B cell (primary cell): ENCODE measurements at regions not wholly inside any gene's neighbourhood (a gene's known extent, or its start where the extent isn't known, plus 50 kb on each side); places are given as distances from the start of the nearest gene placed in this dataset.

ENCODE experiments used
- ATAC-seq: fragments of 200-7000 bp; cut with Tn5 transposase; one replicate; pipeline ENCODE4 v1.10.0; 2021; ENCODE audit warnings: low read depth, mild to moderate bottlenecking, moderate number of reproducible peaks, moderate library complexity
- CTCF ChIA-PET: fragments of 350-600 bp; sonication (Branson Sonifier 250); formaldehyde crosslinking; loops from one replicate; lab custom pipeline; 2021; ENCODE audit warnings: antibody characterized with exemption, inconsistent platforms; lab: Charles Lee
- POLR2A ChIA-PET: fragments of 350-600 bp; sonication (Branson Sonifier 250); formaldehyde crosslinking; loops from one replicate; lab custom pipeline; 2021; ENCODE audit warnings: antibody characterized with exemption; lab: Charles Lee
- DNase-seq: peaks from one replicate; pipeline ENCODE4 v3.0.0; 2013
- H2AFZ ChIP-seq: 2 replicates; pipeline ENCODE4 v1.6.1; 2012; ENCODE audit warnings: mild to moderate bottlenecking, low read depth, low read length; ENCODE audit not compliant: insufficient read depth, poor library complexity, severe bottlenecking
- H3K27ac ChIP-seq, 2 donors: 1 replicate in 1 of 2; 2 replicates in 1 of 2; pipeline ENCODE4 v1.5.1; 2012 to 2013; ENCODE audit warnings: low read length in 2 of 2, mild to moderate bottlenecking in 2 of 2, moderate library complexity in 1 of 2
- H3K27me3 ChIP-seq, 4 experiments: fragments of 200-600 bp in 1 of 4; sonication (generic) in 1 of 4; replicated peaks in 1 of 4; 1 replicate in 2 of 4; 2 replicates in 2 of 4; pipeline versions ENCODE4 v1.6.1 to v1.7.0; 2013 to 2016; ENCODE audit warnings: low read length in 3 of 4, mild to moderate bottlenecking in 2 of 4, mixed read lengths in 1 of 4, moderate library complexity in 1 of 4; ENCODE audit not compliant: insufficient read depth in 4 of 4, control insufficient read depth in 3 of 4; ENCODE audit errors: control extremely low read depth in 1 of 4
- H3K36me3 ChIP-seq, 2 experiments: replicated peaks in 1 of 2; 1 replicate in 1 of 2; 2 replicates in 1 of 2; pipeline versions ENCODE4 v1.6.1 to v1.7.1; 2013; ENCODE audit warnings: low read length in 1 of 2; ENCODE audit not compliant: insufficient read depth in 2 of 2, control insufficient read depth in 1 of 2; ENCODE audit errors: control extremely low read depth in 1 of 2, extremely low read depth in 1 of 2
- H3K4me1 ChIP-seq, 2 donors: fragments of 200-600 bp in 1 of 2; sonication (generic) in 1 of 2; 1 replicate in 1 of 2; 2 replicates in 1 of 2; pipeline versions ENCODE4 v1.5.1 to v1.6.1; 2013 to 2017; ENCODE audit warnings: low read length in 2 of 2; ENCODE audit not compliant: control insufficient read depth in 2 of 2, insufficient read depth in 2 of 2
- H3K4me2 ChIP-seq: replicated peaks from 2 replicates; pipeline ENCODE3; 2012; ENCODE audit warnings: mild to moderate bottlenecking, low read depth, low read length; ENCODE audit not compliant: poor library complexity, severe bottlenecking
- H3K4me3 ChIP-seq, 5 experiments: fragments of 200-600 bp in 1 of 5; sonication (generic) in 1 of 5; 1 replicate in 3 of 5; 2 replicates in 2 of 5; pipeline versions ENCODE4 v1.5.1 to v1.7.0; 2011 to 2016; ENCODE audit warnings: low read length in 4 of 5, mild to moderate bottlenecking in 4 of 5, low read depth in 2 of 5, control low read depth in 1 of 5, moderate library complexity in 1 of 5; ENCODE audit not compliant: insufficient read depth in 1 of 5; ENCODE audit errors: control extremely low read depth in 1 of 5, extremely low read depth in 1 of 5
- H3K79me2 ChIP-seq: fragments of 200-600 bp; sonication (generic); one replicate; pipeline ENCODE4 v1.6.0; 2016; ENCODE audit warnings: low read length; ENCODE audit not compliant: control insufficient read depth, insufficient read depth
- H3K9ac ChIP-seq: fragments of 200-600 bp; sonication (generic); 2 replicates; pipeline ENCODE4 v1.6.1; 2017; ENCODE audit warnings: mild to moderate bottlenecking, low read length, moderate library complexity
- H3K9me3 ChIP-seq, 3 donors: one replicate each; pipeline versions ENCODE4 v1.6.1 to v1.7.1; 2013; ENCODE audit warnings: low read length in 2 of 3; ENCODE audit not compliant: control insufficient read depth in 2 of 3, insufficient read depth in 1 of 3; ENCODE audit errors: control extremely low read depth in 1 of 3
- H4K20me1 ChIP-seq: 2 replicates; pipeline ENCODE4 v1.6.0; 2012; ENCODE audit warnings: mild to moderate bottlenecking, low read length; ENCODE audit not compliant: insufficient read depth, control insufficient read depth, poor library complexity, severe bottlenecking
- H3K27ac Mint-ChIP-seq: one replicate; pipeline ENCODE4 v1.8.0; 2021; ENCODE audit warnings: mixed read lengths
- H3K27me3 Mint-ChIP-seq: one replicate; pipeline ENCODE4 v1.8.0; 2021; ENCODE audit warnings: mixed read lengths
- H3K4me1 Mint-ChIP-seq: one replicate; pipeline ENCODE4 v1.8.0; 2021; ENCODE audit warnings: mixed read lengths
- H3K4me3 Mint-ChIP-seq: one replicate; pipeline ENCODE4 v1.8.0; 2021; ENCODE audit warnings: mixed read lengths
- H3K9me3 Mint-ChIP-seq: one replicate; pipeline ENCODE4 v1.8.0; 2022; ENCODE audit warnings: mixed read lengths; ENCODE audit not compliant: insufficient read depth
- CTCF ChIP-seq: fragments of 200-600 bp; IDR thresholded peaks from one replicate; pipeline ENCODE4 v1.8.0; 2022; ENCODE audit warnings: antibody characterized with exemption, mild to moderate bottlenecking
- EZH2 ChIP-seq: IDR thresholded peaks from 2 replicates; pipeline ENCODE4 v1.6.1; 2012; ENCODE audit warnings: borderline replicate concordance, low read depth, mild to moderate bottlenecking, moderate library complexity, low read length; ENCODE audit not compliant: insufficient read depth, poor library complexity, severe bottlenecking
- WGBS: methylation state at CpG from one replicate; pipeline ENCODE4 v1.1.5; 2013; ENCODE audit warnings: missing lambda C conversion rate; ENCODE audit not compliant: insufficient coverage; 5-methylcytosine and 5-hydroxymethylcytosine counted together
- intact Hi-C: fragments of 100-400 bp; cut with micrococcal nuclease; formaldehyde crosslinking; loops from one replicate; pipeline ENCODE4 v1.10.0; 2022

- no peak overlapping the region for H3K9ac ChIP-seq
- ATAC-seq (no peak), DNase-seq (no peak)
- no peak overlapping the region for H3K27ac ChIP-seq
- no peak overlapping the region for H3K4me3 ChIP-seq
- peaks cover 0 to 8% (median 0%) of the 10 kb centered on the region in 3 donors for H3K9me3 ChIP-seq
- no peaks in the 10 kb centered on the region for H3K27me3 ChIP-seq
- Mint-ChIP-seq H3K27ac (no peak overlapping the region), H3K4me1 (no peaks in the 10 kb centered on the region), H3K9me3 (no peaks in the 10 kb centered on the region), H3K4me3 (no peak overlapping the region), H3K27me3 (no peaks in the 10 kb centered on the region)
- H3K4me2 ChIP-seq, result no peak overlapping the region
- TF ChIP-seq EZH2, result no peak
- TF ChIP-seq CTCF, result no peak
- H4K20me1 ChIP-seq, result no peaks in the 10 kb centered on the region
- ChIA-PET POLR2A (no interaction called here), CTCF (no interaction called here)
- no CpG with 5 or more reads among the region's 1 CpG for WGBS
- intact Hi-C loops, result no loop called here
- H3K36me3 ChIP-seq, result no peaks in the 10 kb centered on the region
- H2AFZ ChIP-seq, result no peak overlapping the region
- no peaks in the 10 kb centered on the region for H3K79me2 ChIP-seq
- no peaks in the 10 kb centered on the region for H3K4me1 ChIP-seq
Measured at GRCh38 chr13:68078874-68079273, 848.7 kb upstream of the PCDH9 start.

GRCh38 chr13:68078469-68078868 lies 848.3 kb upstream of the PCDH9 start:
- DNase-seq (no peak), ATAC-seq (no peak)
- no peaks in the 10 kb centered on the region for H3K27me3 Mint-ChIP-seq
- H3K4me1 ChIP-seq, result no peaks in the 10 kb centered on the region
- CTCF ChIA-PET, result no interaction called here
- H3K4me3 Mint-ChIP-seq, result no peak overlapping the region
- H3K9ac ChIP-seq, result no peak overlapping the region
- intact Hi-C loops, result no loop called here
- no peaks in the 10 kb centered on the region for H4K20me1 ChIP-seq
- no peak overlapping the region for H3K4me3 ChIP-seq
- H2AFZ ChIP-seq, result no peak overlapping the region
- WGBS, result no CpG with 5 or more reads among the region's 2 CpGs
- peaks cover 0 to 8% (median 2%) of the 10 kb centered on the region in 3 donors for H3K9me3 ChIP-seq
- no peaks in the 10 kb centered on the region for H3K9me3 Mint-ChIP-seq
- H3K4me2 ChIP-seq, result no peak overlapping the region
- POLR2A ChIA-PET, result no interaction called here
- H3K27me3 ChIP-seq, result no peaks in the 10 kb centered on the region
- TF ChIP-seq CTCF (no peak), EZH2 (no peak)
- H3K27ac ChIP-seq, result no peak overlapping the region
- H3K79me2 ChIP-seq, result no peaks in the 10 kb centered on the region
- H3K27ac Mint-ChIP-seq, result no peak overlapping the region
- no peaks in the 10 kb centered on the region for H3K36me3 ChIP-seq
- H3K4me1 Mint-ChIP-seq, result no peaks in the 10 kb centered on the region
